B cell (primary cell): ENCODE measurements at regions not wholly inside any gene's neighbourhood (a gene's known extent, or its start where the extent isn't known, plus 50 kb on each side); places are given as distances from the start of the nearest gene placed in this dataset.

ENCODE experiments used
- ATAC-seq: fragments of 200-7000 bp; cut with Tn5 transposase; one replicate; pipeline ENCODE4 v1.10.0; 2021; ENCODE audit warnings: low read depth, mild to moderate bottlenecking, moderate number of reproducible peaks, moderate library complexity
- CTCF ChIA-PET: fragments of 350-600 bp; sonication (Branson Sonifier 250); formaldehyde crosslinking; loops from one replicate; lab custom pipeline; 2021; ENCODE audit warnings: antibody characterized with exemption, inconsistent platforms; lab: Charles Lee
- POLR2A ChIA-PET: fragments of 350-600 bp; sonication (Branson Sonifier 250); formaldehyde crosslinking; loops from one replicate; lab custom pipeline; 2021; ENCODE audit warnings: antibody characterized with exemption; lab: Charles Lee
- DNase-seq: peaks from one replicate; pipeline ENCODE4 v3.0.0; 2013
- H2AFZ ChIP-seq: 2 replicates; pipeline ENCODE4 v1.6.1; 2012; ENCODE audit warnings: mild to moderate bottlenecking, low read depth, low read length; ENCODE audit not compliant: insufficient read depth, poor library complexity, severe bottlenecking
- H3K27ac ChIP-seq, 2 donors: 1 replicate in 1 of 2; 2 replicates in 1 of 2; pipeline ENCODE4 v1.5.1; 2012 to 2013; ENCODE audit warnings: low read length in 2 of 2, mild to moderate bottlenecking in 2 of 2, moderate library complexity in 1 of 2
- H3K27me3 ChIP-seq, 4 experiments: fragments of 200-600 bp in 1 of 4; sonication (generic) in 1 of 4; replicated peaks in 1 of 4; 1 replicate in 2 of 4; 2 replicates in 2 of 4; pipeline versions ENCODE4 v1.6.1 to v1.7.0; 2013 to 2016; ENCODE audit warnings: low read length in 3 of 4, mild to moderate bottlenecking in 2 of 4, mixed read lengths in 1 of 4, moderate library complexity in 1 of 4; ENCODE audit not compliant: insufficient read depth in 4 of 4, control insufficient read depth in 3 of 4; ENCODE audit errors: control extremely low read depth in 1 of 4
- H3K36me3 ChIP-seq, 2 experiments: replicated peaks in 1 of 2; 1 replicate in 1 of 2; 2 replicates in 1 of 2; pipeline versions ENCODE4 v1.6.1 to v1.7.1; 2013; ENCODE audit warnings: low read length in 1 of 2; ENCODE audit not compliant: insufficient read depth in 2 of 2, control insufficient read depth in 1 of 2; ENCODE audit errors: control extremely low read depth in 1 of 2, extremely low read depth in 1 of 2
- H3K4me1 ChIP-seq, 2 donors: fragments of 200-600 bp in 1 of 2; sonication (generic) in 1 of 2; 1 replicate in 1 of 2; 2 replicates in 1 of 2; pipeline versions ENCODE4 v1.5.1 to v1.6.1; 2013 to 2017; ENCODE audit warnings: low read length in 2 of 2; ENCODE audit not compliant: control insufficient read depth in 2 of 2, insufficient read depth in 2 of 2
- H3K4me2 ChIP-seq: replicated peaks from 2 replicates; pipeline ENCODE3; 2012; ENCODE audit warnings: mild to moderate bottlenecking, low read depth, low read length; ENCODE audit not compliant: poor library complexity, severe bottlenecking
- H3K4me3 ChIP-seq, 5 experiments: fragments of 200-600 bp in 1 of 5; sonication (generic) in 1 of 5; 1 replicate in 3 of 5; 2 replicates in 2 of 5; pipeline versions ENCODE4 v1.5.1 to v1.7.0; 2011 to 2016; ENCODE audit warnings: low read length in 4 of 5, mild to moderate bottlenecking in 4 of 5, low read depth in 2 of 5, control low read depth in 1 of 5, moderate library complexity in 1 of 5; ENCODE audit not compliant: insufficient read depth in 1 of 5; ENCODE audit errors: control extremely low read depth in 1 of 5, extremely low read depth in 1 of 5
- H3K79me2 ChIP-seq: fragments of 200-600 bp; sonication (generic); one replicate; pipeline ENCODE4 v1.6.0; 2016; ENCODE audit warnings: low read length; ENCODE audit not compliant: control insufficient read depth, insufficient read depth
- H3K9ac ChIP-seq: fragments of 200-600 bp; sonication (generic); 2 replicates; pipeline ENCODE4 v1.6.1; 2017; ENCODE audit warnings: mild to moderate bottlenecking, low read length, moderate library complexity
- H3K9me3 ChIP-seq, 3 donors: one replicate each; pipeline versions ENCODE4 v1.6.1 to v1.7.1; 2013; ENCODE audit warnings: low read length in 2 of 3; ENCODE audit not compliant: control insufficient read depth in 2 of 3, insufficient read depth in 1 of 3; ENCODE audit errors: control extremely low read depth in 1 of 3
- H4K20me1 ChIP-seq: 2 replicates; pipeline ENCODE4 v1.6.0; 2012; ENCODE audit warnings: mild to moderate bottlenecking, low read length; ENCODE audit not compliant: insufficient read depth, control insufficient read depth, poor library complexity, severe bottlenecking
- H3K27ac Mint-ChIP-seq: one replicate; pipeline ENCODE4 v1.8.0; 2021; ENCODE audit warnings: mixed read lengths
- H3K27me3 Mint-ChIP-seq: one replicate; pipeline ENCODE4 v1.8.0; 2021; ENCODE audit warnings: mixed read lengths
- H3K4me1 Mint-ChIP-seq: one replicate; pipeline ENCODE4 v1.8.0; 2021; ENCODE audit warnings: mixed read lengths
- H3K4me3 Mint-ChIP-seq: one replicate; pipeline ENCODE4 v1.8.0; 2021; ENCODE audit warnings: mixed read lengths
- H3K9me3 Mint-ChIP-seq: one replicate; pipeline ENCODE4 v1.8.0; 2022; ENCODE audit warnings: mixed read lengths; ENCODE audit not compliant: insufficient read depth
- CTCF ChIP-seq: fragments of 200-600 bp; IDR thresholded peaks from one replicate; pipeline ENCODE4 v1.8.0; 2022; ENCODE audit warnings: antibody characterized with exemption, mild to moderate bottlenecking
- EZH2 ChIP-seq: IDR thresholded peaks from 2 replicates; pipeline ENCODE4 v1.6.1; 2012; ENCODE audit warnings: borderline replicate concordance, low read depth, mild to moderate bottlenecking, moderate library complexity, low read length; ENCODE audit not compliant: insufficient read depth, poor library complexity, severe bottlenecking
- WGBS: methylation state at CpG from one replicate; pipeline ENCODE4 v1.1.5; 2013; ENCODE audit warnings: missing lambda C conversion rate; ENCODE audit not compliant: insufficient coverage; 5-methylcytosine and 5-hydroxymethylcytosine counted together
- intact Hi-C: fragments of 100-400 bp; cut with micrococcal nuclease; formaldehyde crosslinking; loops from one replicate; pipeline ENCODE4 v1.10.0; 2022

- no peak overlapping the region for H3K4me2 ChIP-seq
- Mint-ChIP-seq H3K4me3 (no peak overlapping the region), H3K27me3 (no peaks in the 10 kb centered on the region), H3K27ac (no peak overlapping the region), H3K4me1 (no peaks in the 10 kb centered on the region), H3K9me3 (peaks cover 17% of the 10 kb centered on the region)
- no peak overlapping the region for H3K9ac ChIP-seq
- ChIA-PET CTCF (no interaction called here), POLR2A (no interaction called here)
- peaks cover 5 to 24% (median 20%) of the 10 kb centered on the region in 3 donors for H3K9me3 ChIP-seq
- no peak overlapping the region for H3K27ac ChIP-seq
- DNase-seq (no peak), ATAC-seq (no peak)
- intact Hi-C loops, result no loop called here
- 100% methylated on average over 1 of the region's 1 CpG for WGBS
- no peaks in the 10 kb centered on the region for H4K20me1 ChIP-seq
- H3K79me2 ChIP-seq, result no peaks in the 10 kb centered on the region
- no peaks in the 10 kb centered on the region for H3K36me3 ChIP-seq
- no peak overlapping the region for H2AFZ ChIP-seq
- H3K4me1 ChIP-seq, result no peaks in the 10 kb centered on the region
- H3K27me3 ChIP-seq, result peaks cover 0 to 4% (median 0%) of the 10 kb centered on the region in 4 experiments
- H3K4me3 ChIP-seq, result no peak overlapping the region
- TF ChIP-seq EZH2 (no peak), CTCF (no peak)
These were observed 126.9 kb downstream of the RPIA start for GRCh38 chr2:88818381-88818780.

- Mint-ChIP-seq H3K27ac (no peak overlapping the region), H3K9me3 (no peaks in the 10 kb centered on the region), H3K27me3 (peaks cover 2% of the 10 kb centered on the region), H3K4me3 (no peak overlapping the region), H3K4me1 (peaks cover 18% of the 10 kb centered on the region)
- Histone ChIP-seq H2AFZ (no peak overlapping the region), H3K79me2 (no peaks in the 10 kb centered on the region), H3K9me3 (no peaks in the 10 kb centered on the region), H3K36me3 (no peaks in the 10 kb centered on the region), H3K4me3 (no peak overlapping the region), H3K4me2 (no peak overlapping the region), H3K27ac (no peak overlapping the region), H4K20me1 (no peaks in the 10 kb centered on the region), H3K9ac (no peak overlapping the region), H3K4me1 (peaks cover 6 to 14% of the 10 kb centered on the region in 2 donors), H3K27me3 (no peaks in the 10 kb centered on the region)
- POLR2A ChIA-PET, result no interaction called here
- TF ChIP-seq CTCF, result no peak
- TF ChIP-seq EZH2, result no peak
- CTCF ChIA-PET, result no interaction called here
- intact Hi-C loops, result loop anchor here (10.0 kb wide), 1 partner anchor 60 kb away; no protein-coding TSS in a partner anchor
- 89% methylated on average over 5 of the region's 6 CpGs for WGBS
- ATAC-seq, result no peak
- no peak for DNase-seq
These were observed 133.5 kb downstream of the RPIA start for GRCh38 chr2:88824951-88825350.
